K562 (cell line): ENCODE measurements at regions not wholly inside any gene's neighbourhood (a gene's known extent, or its start where the extent isn't known, plus 50 kb on each side); places are given as distances from the start of the nearest gene placed in this dataset.

ENCODE experiments used
- ATAC-seq: fragments of 200-7000 bp; cut with Tn5 transposase; 3 replicates; pipeline ENCODE4 v1.9.1; 2020; ENCODE audit warnings: moderate library complexity
- BruUV-seq: library from RNA; stranded (reverse); fragments of 400-500 nt; replicated peaks from 2 replicates; lab custom pipeline; 2021; lab: Mats Ljungman, UMichigan
- CTCF ChIA-PET: fragments of 300-600 bp; formaldehyde crosslinking; extraction: SDS; loops from one replicate; lab custom pipeline; 2021; ENCODE audit warnings: low intra/inter-chr PET ratio; lab: Yijun Ruan, JAX
- POLR2A ChIA-PET: fragments of 300-600, 350-650 bp; sonication (Branson Sonifier 250); formaldehyde crosslinking; extraction: SDS; loops from one replicate; lab custom pipeline; 2021; ENCODE audit warnings: antibody characterized with exemption, inconsistent platforms; lab: Yijun Ruan, JAX
- DNase-seq, 4 experiments: peaks; one replicate each; pipeline versions ENCODE4 v3.0.0 to v3.0.0-alpha.2; 2011 to 2018; ENCODE audit warnings: low spot score in 3 of 4, mixed read lengths in 3 of 4; ENCODE audit errors: extremely low read depth in 1 of 4
- FAIRE-seq: peaks from 2 replicates; lab custom pipeline; 2011; peaks lifted over from hg19 to GRCh38; lab: Jason Lieb, UNC
- H2AFZ ChIP-seq: 2 replicates; pipeline ENCODE4 v1.6.0; 2011; ENCODE audit warnings: low read depth, low read length, control low read depth, inconsistent platforms
- H3K27ac ChIP-seq: fragments of 200-600 bp; 3 replicates; pipeline ENCODE4 v1.8.0; 2011; ENCODE audit warnings: low read depth, mild to moderate bottlenecking, control low read depth, inconsistent platforms, low read length, moderate library complexity, mixed read lengths; ENCODE audit errors: extremely low read depth
- H3K27me3 ChIP-seq, 2 experiments: fragments of 300-600 bp in 1 of 2; 2 replicates in 1 of 2; 3 replicates in 1 of 2; pipeline versions ENCODE4 v1.6.0 to v1.8.0; 2011; ENCODE audit warnings: inconsistent platforms in 2 of 2, low read length in 2 of 2, mild to moderate bottlenecking in 1 of 2, mixed read lengths in 1 of 2, moderate library complexity in 1 of 2; ENCODE audit not compliant: control insufficient read depth in 2 of 2, insufficient read depth in 2 of 2
- H3K36me3 ChIP-seq: fragments of 300-600 bp; 3 replicates; pipeline ENCODE4 v1.8.0; 2011; ENCODE audit warnings: mild to moderate bottlenecking, low read length, inconsistent platforms; ENCODE audit not compliant: control insufficient read depth, insufficient read depth
- H3K4me1 ChIP-seq, 2 experiments: fragments of 200-600 bp in 1 of 2; replicated peaks in 1 of 2; 2 replicates in 1 of 2; 3 replicates in 1 of 2; pipeline versions ENCODE4 v1.5.1 to v1.8.0; 2011; ENCODE audit warnings: inconsistent platforms in 2 of 2, low read length in 2 of 2, mild to moderate bottlenecking in 1 of 2, mixed read lengths in 1 of 2, moderate library complexity in 1 of 2; ENCODE audit not compliant: control insufficient read depth in 2 of 2, insufficient read depth in 2 of 2
- H3K4me2 ChIP-seq: 2 replicates; pipeline ENCODE4 v1.6.1; 2011; ENCODE audit warnings: low read length, control low read depth, inconsistent platforms, mixed read lengths; ENCODE audit not compliant: insufficient read depth
- H3K4me3 ChIP-seq: fragments of 200-600 bp; sonication (generic), shearing (Covaris generic); 2 replicates; pipeline ENCODE4 v1.5.1; 2016; ENCODE audit warnings: control low read depth, inconsistent platforms
- H3K79me2 ChIP-seq: fragments of 200-600 bp; 3 replicates; pipeline ENCODE4 v1.8.0; 2011; ENCODE audit warnings: low read length, inconsistent platforms; ENCODE audit not compliant: control insufficient read depth, insufficient read depth
- H3K9ac ChIP-seq, 2 experiments: 2 replicates each; pipeline versions ENCODE4 v1.6.0 to v1.6.1; 2011; ENCODE audit warnings: low read depth in 2 of 2, low read length in 2 of 2, control low read depth in 1 of 2, inconsistent platforms in 1 of 2, mild to moderate bottlenecking in 1 of 2, mixed read lengths in 1 of 2; ENCODE audit not compliant: insufficient read depth in 1 of 2
- H3K9me1 ChIP-seq: one replicate; pipeline ENCODE4 v1.6.0; 2011; ENCODE audit warnings: inconsistent platforms, mild to moderate bottlenecking, low read length, moderate library complexity; ENCODE audit not compliant: control insufficient read depth, insufficient read depth
- H3K9me3 ChIP-seq: replicated peaks from 2 replicates; pipeline ENCODE4 v1.5.1; 2011; ENCODE audit warnings: low read depth, low read length, inconsistent platforms; ENCODE audit not compliant: control insufficient read depth, insufficient read depth
- H4K20me1 ChIP-seq: replicated peaks from 2 replicates; pipeline ENCODE4 v1.6.1; 2011; ENCODE audit warnings: low read length, inconsistent platforms, mixed read lengths; ENCODE audit not compliant: control insufficient read depth, insufficient read depth
- ASH1L ChIP-seq: fragments of 450-650 bp; IDR thresholded peaks from 2 replicates; pipeline ENCODE4 v1.6.1; 2018; ENCODE audit warnings: borderline replicate concordance, mild to moderate bottlenecking, low read depth; ENCODE audit not compliant: partially characterized antibody
- BHLHE40 ChIP-seq: IDR thresholded peaks from 2 replicates; pipeline ENCODE4 v1.6.1; 2011; ENCODE audit warnings: low read length, improper control_type of control experiment
- ELF4 ChIP-seq: fragments of 450-650 bp; formaldehyde crosslinking; IDR thresholded peaks from 2 replicates; pipeline ENCODE4 v1.4.0; 2022; ENCODE audit warnings: missing genetic modification characterization
- MCM2 ChIP-seq: fragments of 450-650 bp; IDR thresholded peaks from 2 replicates; pipeline ENCODE4 v1.6.1; 2017; ENCODE audit warnings: low read depth, mild to moderate bottlenecking
- MTF1 ChIP-seq: fragments of 250-450 bp; sonication (Bioruptor Pico); IDR thresholded peaks from 2 replicates; pipeline ENCODE4 v1.9.0; 2021; ENCODE audit warnings: moderate library complexity, mild to moderate bottlenecking, inconsistent platforms, borderline replicate concordance
- NFATC3 ChIP-seq: fragments of 450-650 bp; IDR thresholded peaks from 2 replicates; pipeline ENCODE4 v1.6.1; 2017; ENCODE audit warnings: mild to moderate bottlenecking
- SAFB ChIP-seq: fragments of 200-400 bp; formaldehyde crosslinking; IDR thresholded peaks from 2 replicates; pipeline ENCODE4 v1.6.1; 2017; ENCODE audit warnings: low read depth, low read length, borderline replicate concordance
- ZNF239 ChIP-seq: fragments of 250-450 bp; sonication (Bioruptor Pico); IDR thresholded peaks from 2 replicates; pipeline ENCODE4 v1.4.0; 2020; ENCODE audit warnings: mild to moderate bottlenecking
- ZNF780A ChIP-seq: fragments of 250-450 bp; sonication (Bioruptor Pico); IDR thresholded peaks from 2 replicates; pipeline ENCODE4 v1.5.0; 2021; ENCODE audit warnings: mild to moderate bottlenecking
- WGBS: fragments of 100-300 bp; shearing (Covaris generic); methylation state at CpG from one replicate; pipeline ENCODE4 v1.1.6; 2016; ENCODE audit warnings: low coverage, mixed read lengths; ENCODE audit not compliant: insufficient coverage; ENCODE audit errors: missing lambda C conversion rate; 5-methylcytosine and 5-hydroxymethylcytosine counted together
- in situ Hi-C: fragments of 300-500 bp; cut with MboI; formaldehyde crosslinking; loops from 4 replicates; pipeline ENCODE4 v1.15.0; 2018; ENCODE audit warnings: inconsistent platforms, mixed read lengths
- intact Hi-C: fragments of 100-400 bp; cut with micrococcal nuclease; formaldehyde crosslinking; loops from 2 replicates; pipeline ENCODE4 v1.14.2; 2022

DNA sequence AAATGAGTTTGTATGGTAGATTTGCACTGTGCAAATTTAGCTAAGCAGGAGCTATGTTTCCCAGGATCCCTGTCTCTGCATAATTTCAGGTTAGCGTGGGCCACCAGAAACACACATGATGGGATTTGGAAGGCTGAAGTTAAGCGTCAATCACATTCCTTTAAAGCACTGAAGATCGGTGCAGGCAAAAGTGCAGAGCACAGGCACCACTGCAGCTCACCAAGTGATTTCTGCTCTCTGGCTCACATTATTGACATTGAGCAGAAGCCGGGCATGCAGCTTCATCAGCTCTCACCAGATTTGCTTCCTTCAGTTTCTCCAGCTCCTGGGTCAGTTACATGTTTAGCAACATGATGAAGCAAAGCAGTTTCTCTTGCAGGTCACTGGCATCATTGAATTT, 256.4 kb upstream of the TGFBR2 start:
- Histone ChIP-seq H3K27ac (no peak overlapping the region), H3K79me2 (no peaks in the 10 kb centered on the region), H3K9me3 (no peaks in the 10 kb centered on the region; the same call in 1 of the 2 replicates), H3K4me3 (no peak overlapping the region), H3K36me3 (no peaks in the 10 kb centered on the region), H3K27me3 (no peaks in the 10 kb centered on the region), H3K4me1 (no peaks in the 10 kb centered on the region), H3K9ac (no peak overlapping the region), H2AFZ (no peak overlapping the region), H3K4me2 (no peak overlapping the region), H3K9me1 (no peaks in the 10 kb centered on the region), H4K20me1 (no peaks in the 10 kb centered on the region)
- intact Hi-C loops, result no loop called here
- TF ChIP-seq ELF4, result no peak
- no peak for TF ChIP-seq ZNF239 (CRISPR knock-in tag)
- no peak for TF ChIP-seq NFATC3
- no peak for TF ChIP-seq BHLHE40
- no peak for TF ChIP-seq MCM2
- TF ChIP-seq SAFB, result no peak
- no peak for TF ChIP-seq MTF1 (CRISPR knock-in tag)
- TF ChIP-seq ASH1L, result no peak
- no peak for TF ChIP-seq ZNF780A (CRISPR knock-in tag)
- POLR2A ChIA-PET, result no interaction called here
- no TSS peak for BruUV-seq
- FAIRE-seq (no peak), DNase-seq (no peak), ATAC-seq (no peak)
- CTCF ChIA-PET, result no interaction called here
- in situ Hi-C loops, result no loop called here
- 0% methylated on average over 4 of the region's 4 CpGs for WGBS
